SK-N-SH treated with all-trans-retinoic acid at 6 μM for 48 hours (cell line): ENCODE measurements at regions not wholly inside any gene's neighbourhood (a gene's known extent, or its start where the extent isn't known, plus 50 kb on each side); places are given as distances from the start of the nearest gene placed in this dataset.
A peak's percentile ranks its signal among the peaks of the same experiment; 100 is the strongest.
"Not testable (repeated sequence)": the region's sequence is repeated elsewhere in the genome, so short reads cannot be mapped to it uniquely, and the experiment has no call there.

Experiments
- ATAC-seq: fragments of 200-7000 bp; cut with Tn5 transposase; 3 replicates; pipeline ENCODE4 v1.9.1; 2020; ENCODE audit warnings: mild to moderate bottlenecking, moderate library complexity
- ARNTL ChIP-seq: fragments of 450-650 bp; formaldehyde crosslinking; IDR thresholded peaks from 2 replicates; pipeline ENCODE4 v1.5.0; 2020; ENCODE audit warnings: low read depth, mild to moderate bottlenecking, moderate library complexity, borderline replicate concordance
- BACH2 ChIP-seq: fragments of 250-450 bp; sonication (Bioruptor Pico); IDR thresholded peaks from 2 replicates; pipeline ENCODE4 v1.9.0; 2021; ENCODE audit warnings: mild to moderate bottlenecking, borderline replicate concordance
- CSDC2 ChIP-seq: fragments of 250-450 bp; sonication (Bioruptor Pico); IDR thresholded peaks from 2 replicates; pipeline ENCODE4 v1.5.0; 2020; ENCODE audit warnings: mild to moderate bottlenecking, moderate library complexity
- ESRRG ChIP-seq: fragments of 250-450 bp; sonication (Bioruptor Pico); IDR thresholded peaks from 2 replicates; pipeline ENCODE4 v1.6.1; 2021; ENCODE audit warnings: mild to moderate bottlenecking
- GLIS3 ChIP-seq: fragments of 250-450 bp; sonication (Bioruptor Pico); IDR thresholded peaks from 2 replicates; pipeline ENCODE4 v1.5.0; 2020; ENCODE audit warnings: mild to moderate bottlenecking, moderate library complexity
- OSR1 ChIP-seq: fragments of 250-450 bp; sonication (Bioruptor Pico); IDR thresholded peaks from 2 replicates; pipeline ENCODE4 v1.8.0; 2022; ENCODE audit warnings: moderate library complexity, mild to moderate bottlenecking, inconsistent platforms
- PPARA ChIP-seq: fragments of 250-450 bp; sonication (Bioruptor Pico); IDR thresholded peaks from 2 replicates; pipeline ENCODE4 v1.5.0; 2020; ENCODE audit warnings: mild to moderate bottlenecking, borderline replicate concordance
- RARB ChIP-seq: fragments of 250-450 bp; sonication (Bioruptor Pico); IDR thresholded peaks from 2 replicates; pipeline ENCODE4 v1.8.0; 2021; ENCODE audit warnings: mild to moderate bottlenecking, moderate library complexity
- SNAI2 ChIP-seq: fragments of 250-450 bp; sonication (Bioruptor Pico); IDR thresholded peaks from 2 replicates; pipeline ENCODE4 v1.5.0; 2020; ENCODE audit warnings: mild to moderate bottlenecking, moderate library complexity
- TOX ChIP-seq: fragments of 250-450 bp; sonication (Bioruptor Pico); IDR thresholded peaks from 2 replicates; pipeline ENCODE4 v1.8.0; 2021; ENCODE audit warnings: mild to moderate bottlenecking, moderate library complexity, borderline replicate concordance
- ZFP3 ChIP-seq: fragments of 250-450 bp; sonication (Bioruptor Pico); IDR thresholded peaks from 2 replicates; pipeline ENCODE4 v1.5.0; 2020; ENCODE audit warnings: mild to moderate bottlenecking, moderate library complexity
- ZFP30 ChIP-seq: fragments of 450-650 bp; formaldehyde crosslinking; IDR thresholded peaks from 2 replicates; pipeline ENCODE4 v1.5.0; 2022; ENCODE audit warnings: mild to moderate bottlenecking, moderate library complexity
- ZNF565 ChIP-seq: fragments of 450-650 bp; formaldehyde crosslinking; conservative IDR thresholded peaks from 2 replicates; pipeline ENCODE4 v1.5.0; 2020; ENCODE audit warnings: low read depth, mild to moderate bottlenecking, moderate library complexity
- ZNF70 ChIP-seq: fragments of 450-650 bp; formaldehyde crosslinking; IDR thresholded peaks from 2 replicates; pipeline ENCODE4 v1.5.0; 2020; ENCODE audit warnings: mild to moderate bottlenecking, moderate library complexity
- ZNF8 ChIP-seq: fragments of 450-650 bp; formaldehyde crosslinking; IDR thresholded peaks from 2 replicates; pipeline ENCODE4 v1.5.0; 2020; ENCODE audit warnings: mild to moderate bottlenecking, moderate library complexity
- TF ChIP-seq, protein P1 (sequence below): fragments of 250-450 bp; sonication (Bioruptor Pico); IDR thresholded peaks from 2 replicates; pipeline ENCODE4 v1.8.0; 2021; ENCODE audit warnings: low read depth, mild to moderate bottlenecking, moderate library complexity, borderline replicate concordance
- TF ChIP-seq, protein P2 (sequence below): fragments of 250-450 bp; sonication (Bioruptor Pico); IDR thresholded peaks from 2 replicates; pipeline ENCODE4 v1.5.1; 2020; ENCODE audit warnings: low read depth, mild to moderate bottlenecking, moderate library complexity
- TF ChIP-seq, protein P3 (sequence below): fragments of 250-450 bp; sonication (Bioruptor Pico); IDR thresholded peaks from 2 replicates; pipeline ENCODE4 v1.5.0; 2020; ENCODE audit warnings: mild to moderate bottlenecking, moderate library complexity
- TF ChIP-seq, protein P4 (sequence below): fragments of 250-450 bp; sonication (Bioruptor Pico); IDR thresholded peaks from 2 replicates; pipeline ENCODE4 v1.8.0; 2020; ENCODE audit warnings: mild to moderate bottlenecking, moderate library complexity, borderline replicate concordance
- TF ChIP-seq, protein P5 (sequence below): fragments of 250-450 bp; sonication (Bioruptor Pico); IDR thresholded peaks from 2 replicates; pipeline ENCODE4 v1.5.1; 2021; ENCODE audit warnings: mild to moderate bottlenecking, moderate library complexity

DNA sequence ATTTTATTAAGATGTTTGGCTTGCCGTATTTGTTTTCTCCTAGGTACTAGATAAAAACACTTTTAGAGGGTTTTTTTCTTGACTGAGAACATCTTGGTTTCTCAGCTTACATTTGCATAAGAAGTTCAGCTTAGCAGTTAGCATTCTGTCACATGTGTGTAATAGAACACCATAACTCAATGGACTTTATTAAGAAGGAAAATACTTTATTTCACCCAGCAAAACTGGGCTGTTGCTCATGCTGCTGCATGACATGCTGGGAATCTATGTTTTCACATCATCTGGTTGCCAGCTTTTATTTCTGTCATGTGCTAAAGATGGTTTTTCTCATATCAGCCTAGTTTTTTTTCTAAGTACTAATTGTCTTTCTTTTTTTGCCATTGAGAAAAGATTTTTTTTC, 144.6 kb downstream of the UTRN start:
- no peak for ATAC-seq
- TF ChIP-seq RARB (CRISPR knock-in tag) (no peak), ZFP30 (CRISPR knock-in tag) (no peak), SNAI2 (CRISPR knock-in tag) (no peak)

DNA sequence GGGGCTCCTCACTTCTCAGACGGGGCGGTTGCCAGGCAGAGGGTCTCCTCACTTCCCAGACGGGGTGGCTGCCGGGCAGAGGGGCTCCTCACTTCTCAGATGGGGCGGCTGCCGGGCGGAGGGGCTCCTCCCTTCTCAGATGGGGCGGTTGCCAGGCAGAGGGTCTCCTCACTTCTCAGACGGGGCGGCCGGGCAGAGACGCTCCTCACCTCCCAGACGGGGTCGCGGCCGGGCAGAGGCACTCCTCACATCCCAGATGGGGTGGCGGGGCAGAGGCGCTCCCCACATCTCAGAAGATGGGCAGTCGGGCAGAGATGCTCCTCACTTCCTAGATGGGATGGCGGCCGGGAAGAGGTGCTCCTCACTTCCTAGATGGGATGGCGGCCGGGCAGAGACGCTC, 148.3 kb downstream of the UTRN start:
- ATAC-seq, result not testable (repeated sequence)

DNA sequence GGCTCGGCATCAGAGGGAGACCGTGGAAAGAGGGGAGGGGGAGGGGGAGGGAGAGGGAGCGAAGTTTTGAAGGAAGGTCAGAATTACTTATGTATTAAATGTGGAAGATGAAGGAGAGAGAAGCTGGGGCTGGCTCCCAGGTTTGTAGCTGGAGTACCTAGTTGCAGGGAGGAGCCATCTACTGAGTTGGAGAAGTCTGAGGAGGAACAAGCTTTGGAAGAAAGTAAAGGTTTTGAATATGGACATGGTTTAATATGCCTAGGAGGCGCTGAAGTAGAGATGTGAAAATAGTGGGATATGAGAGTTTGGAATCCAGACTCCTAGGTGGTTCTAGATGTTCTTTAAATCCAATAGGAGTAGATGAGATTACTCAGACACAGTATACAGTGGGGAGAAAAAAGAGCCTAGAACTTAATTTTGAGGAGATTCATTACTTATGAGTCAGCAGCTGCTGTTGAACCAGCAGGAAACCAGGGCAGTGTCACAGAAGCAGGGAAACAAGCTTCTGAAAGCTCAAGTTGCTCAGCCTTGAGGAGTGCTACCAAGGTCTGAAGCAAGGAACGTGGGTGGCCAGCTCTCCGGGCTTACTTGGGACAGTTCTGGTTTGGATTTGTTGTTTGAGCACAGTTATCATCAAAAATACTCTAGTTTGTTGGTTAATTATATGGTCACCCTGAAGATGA, 149.3 kb downstream of the UTRN start:
- TF ChIP-seq TOX (CRISPR knock-in tag) (no peak), GLIS3 (CRISPR knock-in tag) (no peak), ZFP30 (CRISPR knock-in tag) (no peak), ZNF565 (CRISPR knock-in tag) (no peak), ZNF70 (CRISPR knock-in tag) (no peak), PPARA (no peak), BACH2 (no peak), ZNF8 (no peak)
- TF ChIP-seq, protein P1, sequence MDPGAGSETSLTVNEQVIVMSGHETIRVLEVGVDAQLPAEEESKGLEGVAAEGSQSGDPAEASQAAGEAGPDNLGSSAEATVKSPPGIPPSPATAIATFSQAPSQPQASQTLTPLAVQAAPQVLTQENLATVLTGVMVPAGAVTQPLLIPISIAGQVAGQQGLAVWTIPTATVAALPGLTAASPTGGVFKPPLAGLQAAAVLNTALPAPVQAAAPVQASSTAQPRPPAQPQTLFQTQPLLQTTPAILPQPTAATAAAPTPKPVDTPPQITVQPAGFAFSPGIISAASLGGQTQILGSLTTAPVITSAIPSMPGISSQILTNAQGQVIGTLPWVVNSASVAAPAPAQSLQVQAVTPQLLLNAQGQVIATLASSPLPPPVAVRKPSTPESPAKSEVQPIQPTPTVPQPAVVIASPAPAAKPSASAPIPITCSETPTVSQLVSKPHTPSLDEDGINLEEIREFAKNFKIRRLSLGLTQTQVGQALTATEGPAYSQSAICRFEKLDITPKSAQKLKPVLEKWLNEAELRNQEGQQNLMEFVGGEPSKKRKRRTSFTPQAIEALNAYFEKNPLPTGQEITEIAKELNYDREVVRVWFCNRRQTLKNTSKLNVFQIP (CRISPR knock-in tag), result no peak
- TF ChIP-seq, protein P2, sequence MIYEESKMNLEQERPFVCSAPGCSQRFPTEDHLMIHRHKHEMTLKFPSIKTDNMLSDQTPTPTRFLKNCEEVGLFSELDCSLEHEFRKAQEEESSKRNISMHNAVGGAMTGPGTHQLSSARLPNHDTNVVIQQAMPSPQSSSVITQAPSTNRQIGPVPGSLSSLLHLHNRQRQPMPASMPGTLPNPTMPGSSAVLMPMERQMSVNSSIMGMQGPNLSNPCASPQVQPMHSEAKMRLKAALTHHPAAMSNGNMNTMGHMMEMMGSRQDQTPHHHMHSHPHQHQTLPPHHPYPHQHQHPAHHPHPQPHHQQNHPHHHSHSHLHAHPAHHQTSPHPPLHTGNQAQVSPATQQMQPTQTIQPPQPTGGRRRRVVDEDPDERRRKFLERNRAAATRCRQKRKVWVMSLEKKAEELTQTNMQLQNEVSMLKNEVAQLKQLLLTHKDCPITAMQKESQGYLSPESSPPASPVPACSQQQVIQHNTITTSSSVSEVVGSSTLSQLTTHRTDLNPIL (CRISPR knock-in tag), result no peak
- TF ChIP-seq, protein P3, sequence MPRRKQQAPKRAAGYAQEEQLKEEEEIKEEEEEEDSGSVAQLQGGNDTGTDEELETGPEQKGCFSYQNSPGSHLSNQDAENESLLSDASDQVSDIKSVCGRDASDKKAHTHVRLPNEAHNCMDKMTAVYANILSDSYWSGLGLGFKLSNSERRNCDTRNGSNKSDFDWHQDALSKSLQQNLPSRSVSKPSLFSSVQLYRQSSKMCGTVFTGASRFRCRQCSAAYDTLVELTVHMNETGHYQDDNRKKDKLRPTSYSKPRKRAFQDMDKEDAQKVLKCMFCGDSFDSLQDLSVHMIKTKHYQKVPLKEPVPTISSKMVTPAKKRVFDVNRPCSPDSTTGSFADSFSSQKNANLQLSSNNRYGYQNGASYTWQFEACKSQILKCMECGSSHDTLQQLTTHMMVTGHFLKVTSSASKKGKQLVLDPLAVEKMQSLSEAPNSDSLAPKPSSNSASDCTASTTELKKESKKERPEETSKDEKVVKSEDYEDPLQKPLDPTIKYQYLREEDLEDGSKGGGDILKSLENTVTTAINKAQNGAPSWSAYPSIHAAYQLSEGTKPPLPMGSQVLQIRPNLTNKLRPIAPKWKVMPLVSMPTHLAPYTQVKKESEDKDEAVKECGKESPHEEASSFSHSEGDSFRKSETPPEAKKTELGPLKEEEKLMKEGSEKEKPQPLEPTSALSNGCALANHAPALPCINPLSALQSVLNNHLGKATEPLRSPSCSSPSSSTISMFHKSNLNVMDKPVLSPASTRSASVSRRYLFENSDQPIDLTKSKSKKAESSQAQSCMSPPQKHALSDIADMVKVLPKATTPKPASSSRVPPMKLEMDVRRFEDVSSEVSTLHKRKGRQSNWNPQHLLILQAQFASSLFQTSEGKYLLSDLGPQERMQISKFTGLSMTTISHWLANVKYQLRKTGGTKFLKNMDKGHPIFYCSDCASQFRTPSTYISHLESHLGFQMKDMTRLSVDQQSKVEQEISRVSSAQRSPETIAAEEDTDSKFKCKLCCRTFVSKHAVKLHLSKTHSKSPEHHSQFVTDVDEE (CRISPR knock-in tag), result no peak
- TF ChIP-seq, protein P4, sequence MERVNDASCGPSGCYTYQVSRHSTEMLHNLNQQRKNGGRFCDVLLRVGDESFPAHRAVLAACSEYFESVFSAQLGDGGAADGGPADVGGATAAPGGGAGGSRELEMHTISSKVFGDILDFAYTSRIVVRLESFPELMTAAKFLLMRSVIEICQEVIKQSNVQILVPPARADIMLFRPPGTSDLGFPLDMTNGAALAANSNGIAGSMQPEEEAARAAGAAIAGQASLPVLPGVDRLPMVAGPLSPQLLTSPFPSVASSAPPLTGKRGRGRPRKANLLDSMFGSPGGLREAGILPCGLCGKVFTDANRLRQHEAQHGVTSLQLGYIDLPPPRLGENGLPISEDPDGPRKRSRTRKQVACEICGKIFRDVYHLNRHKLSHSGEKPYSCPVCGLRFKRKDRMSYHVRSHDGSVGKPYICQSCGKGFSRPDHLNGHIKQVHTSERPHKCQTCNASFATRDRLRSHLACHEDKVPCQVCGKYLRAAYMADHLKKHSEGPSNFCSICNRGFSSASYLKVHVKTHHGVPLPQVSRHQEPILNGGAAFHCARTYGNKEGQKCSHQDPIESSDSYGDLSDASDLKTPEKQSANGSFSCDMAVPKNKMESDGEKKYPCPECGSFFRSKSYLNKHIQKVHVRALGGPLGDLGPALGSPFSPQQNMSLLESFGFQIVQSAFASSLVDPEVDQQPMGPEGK (CRISPR knock-in tag), result no peak
- TF ChIP-seq, all 23 proteins: peak for 0
- peak; percentile 88 for ATAC-seq

DNA sequence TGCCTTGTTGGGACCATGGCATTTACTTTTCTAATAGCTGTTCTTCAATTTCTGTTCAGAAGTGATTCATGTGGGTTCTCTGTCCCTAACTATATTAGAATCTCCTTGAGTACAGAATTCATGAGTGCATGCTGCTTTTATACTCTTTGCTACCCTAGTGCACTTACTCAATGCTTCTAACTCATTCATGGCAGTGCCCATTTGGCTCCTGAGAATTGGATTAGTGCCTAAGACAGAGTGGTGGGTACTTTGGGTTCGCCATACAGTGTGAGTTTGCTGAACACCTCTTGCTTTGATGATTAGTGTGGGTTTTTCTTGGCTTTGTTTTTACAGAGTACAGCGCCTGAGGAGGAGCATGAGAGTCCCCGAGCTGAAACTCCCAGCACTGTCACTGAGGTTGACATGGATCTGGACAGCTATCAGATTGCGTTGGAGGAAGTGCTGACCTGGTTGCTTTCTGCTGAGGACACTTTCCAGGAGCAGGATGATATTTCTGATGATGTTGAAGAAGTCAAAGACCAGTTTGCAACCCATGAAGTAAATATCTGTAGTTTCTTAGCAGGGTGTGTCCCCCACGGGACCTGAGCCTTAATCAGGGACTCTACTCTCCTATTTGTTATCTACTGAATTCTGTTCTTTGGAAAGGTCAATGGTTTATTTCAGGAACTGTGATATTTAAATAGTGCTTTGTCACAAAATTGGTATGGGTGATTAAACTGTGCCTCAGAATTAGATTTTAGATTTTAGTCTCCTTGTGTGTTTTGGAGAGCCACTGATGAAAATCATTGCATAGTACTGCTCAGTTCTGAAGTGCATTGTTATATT, 150.7 kb downstream of the UTRN start:
- ATAC-seq, result no peak
- TF ChIP-seq ESRRG (CRISPR knock-in tag), result no peak
- no peak for TF ChIP-seq OSR1 (CRISPR knock-in tag)
- no peak for TF ChIP-seq PPARA
- TF ChIP-seq, protein P3 (CRISPR knock-in tag), result no peak
- no peak for TF ChIP-seq ARNTL (CRISPR knock-in tag)
- TF ChIP-seq GLIS3 (CRISPR knock-in tag), result no peak
- TF ChIP-seq TOX (CRISPR knock-in tag), result no peak
- no peak for TF ChIP-seq SNAI2 (CRISPR knock-in tag)
- no peak for TF ChIP-seq ZNF8
- TF ChIP-seq BACH2, result no peak
- no peak for TF ChIP-seq CSDC2 (CRISPR knock-in tag)
- TF ChIP-seq, protein P5, sequence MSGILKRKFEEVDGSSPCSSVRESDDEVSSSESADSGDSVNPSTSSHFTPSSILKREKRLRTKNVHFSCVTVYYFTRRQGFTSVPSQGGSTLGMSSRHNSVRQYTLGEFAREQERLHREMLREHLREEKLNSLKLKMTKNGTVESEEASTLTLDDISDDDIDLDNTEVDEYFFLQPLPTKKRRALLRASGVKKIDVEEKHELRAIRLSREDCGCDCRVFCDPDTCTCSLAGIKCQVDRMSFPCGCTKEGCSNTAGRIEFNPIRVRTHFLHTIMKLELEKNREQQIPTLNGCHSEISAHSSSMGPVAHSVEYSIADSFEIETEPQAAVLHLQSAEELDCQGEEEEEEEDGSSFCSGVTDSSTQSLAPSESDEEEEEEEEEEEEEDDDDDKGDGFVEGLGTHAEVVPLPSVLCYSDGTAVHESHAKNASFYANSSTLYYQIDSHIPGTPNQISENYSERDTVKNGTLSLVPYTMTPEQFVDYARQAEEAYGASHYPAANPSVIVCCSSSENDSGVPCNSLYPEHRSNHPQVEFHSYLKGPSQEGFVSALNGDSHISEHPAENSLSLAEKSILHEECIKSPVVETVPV (CRISPR knock-in tag), result no peak
- TF ChIP-seq, protein P4 (CRISPR knock-in tag), result no peak
- no peak for TF ChIP-seq ZFP3
